NCI-H82 treated with DMSO at 0.1 percent for 48 hours (cell line): ENCODE measurements at regions not wholly inside any gene's neighbourhood (a gene's known extent, or its start where the extent isn't known, plus 50 kb on each side); places are given as distances from the start of the nearest gene placed in this dataset.

Experiments
- DNase-seq: peaks from one replicate; lab custom pipeline; 2025; ENCODE audit not compliant: unreplicated experiment; lab: John Stamatoyannopoulos, UW

- no peak for DNase-seq
Measured at GRCh38 chr17:79261355-79262072, 186.9 kb downstream of the ENGASE start.

GRCh38 chr17:79258843-79259242, 184.2 kb downstream of the ENGASE start:
- no peak for DNase-seq

- DNase-seq = no peak
Measured at GRCh38 chr17:79258041-79258440, 183.4 kb downstream of the ENGASE start.

GRCh38 chr17:79255926-79256585, 181.4 kb downstream of the ENGASE start:
- DNase-seq = no peak

- no peak for DNase-seq
Measured at GRCh38 chr17:79255456-79255855, 180.8 kb downstream of the ENGASE start.

GRCh38 chr17:79255046-79255445, 180.4 kb downstream of the ENGASE start:
- DNase-seq = no peak

GRCh38 chr17:79252886-79253285, 178.3 kb downstream of the ENGASE start:
- no peak for DNase-seq

- no peak for DNase-seq
Measured at GRCh38 chr17:79251824-79252223, 177.2 kb downstream of the ENGASE start.

GRCh38 chr17:79249929-79250521, 175.4 kb downstream of the ENGASE start:
- no peak for DNase-seq

- no peak for DNase-seq
Measured at GRCh38 chr17:79248843-79249493, 174.3 kb downstream of the ENGASE start.

- DNase-seq = no peak
Measured at GRCh38 chr17:79246225-79247190, 171.9 kb downstream of the ENGASE start.

GRCh38 chr17:79244665-79245064, 170.0 kb downstream of the ENGASE start:
- no peak for DNase-seq

- DNase-seq = no peak
Measured at GRCh38 chr17:79243996-79244395, 169.4 kb downstream of the ENGASE start.

- DNase-seq = no peak
Measured at GRCh38 chr17:79243603-79243990, 169.0 kb downstream of the ENGASE start.

- DNase-seq = no peak
Measured at GRCh38 chr17:79242873-79243602, 168.4 kb downstream of the ENGASE start.

GRCh38 chr17:79242393-79242792, 167.8 kb downstream of the ENGASE start:
- no peak for DNase-seq

- DNase-seq = no peak
Measured at GRCh38 chr17:79241616-79242015, 167.0 kb downstream of the ENGASE start.

GRCh38 chr17:79239205-79239604, 164.6 kb downstream of the ENGASE start:
- no peak for DNase-seq

- no peak for DNase-seq
Measured at GRCh38 chr17:79237448-79238053, 162.9 kb downstream of the ENGASE start.

- DNase-seq = no peak
Measured at GRCh38 chr17:79235808-79236207, 161.2 kb downstream of the ENGASE start.
